ENCODE measurements at regions not wholly inside any gene's neighbourhood (a gene's known extent, or its start where the extent isn't known, plus 50 kb on each side); places are given as distances from the start of the nearest gene placed in this dataset.

- TF ChIP-seq CTCF (optimal IDR thresholded peaks at IDR 0.05 in 1 of 3, IDR thresholded peaks at IDR 0.05 in 1 of 3, conservative IDR thresholded peaks at IDR 0.05 in 1 of 3; ENCODE audit: extremely low read depth in 1 of 3, insufficient read depth in 2 of 3, low read length in 3 of 3) (no peak), EZH2 (IDR thresholded peaks at IDR 0.05; ENCODE audit: low read length) (no peak)
These were observed 62.8 kb upstream of the DIAPH2 start for GRCh38 chrX:96621811-96622210.

Measured in keratinocyte (primary cell).